NCI-H2029 (cell line): ENCODE measurements at regions not wholly inside any gene's neighbourhood (a gene's known extent, or its start where the extent isn't known, plus 50 kb on each side); places are given as distances from the start of the nearest gene placed in this dataset.
A peak's percentile ranks its signal among the peaks of the same experiment; 100 is the strongest.

Experiments
- DNase-seq: peaks from one replicate; lab custom pipeline; 2025; lab: John Stamatoyannopoulos, UW

- no peak for DNase-seq
Observed at GRCh38 chr4:128527946-128528576, 240.4 kb upstream of the PGRMC2 start.

- DNase-seq, result no peak
Observed at GRCh38 chr4:128527351-128527750, 239.7 kb upstream of the PGRMC2 start.

- no peak for DNase-seq
Observed at GRCh38 chr4:128525992-128526630, 238.5 kb upstream of the PGRMC2 start.

DNA sequence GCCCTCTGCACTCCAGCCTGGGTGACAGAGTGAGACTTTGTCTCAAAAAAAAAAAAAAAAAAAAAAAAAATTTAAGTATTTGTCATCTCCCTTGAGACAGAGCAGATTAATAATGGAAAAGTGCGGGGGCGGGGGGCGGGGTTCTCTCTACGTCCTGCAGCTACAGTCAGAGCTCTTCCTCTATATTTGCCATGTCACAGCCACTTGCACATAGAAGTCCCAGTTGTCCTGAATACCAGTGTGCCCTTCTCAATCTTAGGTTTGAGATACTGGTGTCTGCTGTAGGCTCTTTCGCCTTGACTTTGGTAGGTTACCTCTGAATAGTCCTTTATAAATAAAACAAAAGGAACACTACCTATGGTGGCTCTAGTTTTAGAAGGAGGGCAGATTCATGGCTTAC lies 237.8 kb upstream of the PGRMC2 start:
- DNase-seq, result no peak

GRCh38 chr4:128524311-128524710 lies 236.7 kb upstream of the PGRMC2 start:
- no peak for DNase-seq

DNA sequence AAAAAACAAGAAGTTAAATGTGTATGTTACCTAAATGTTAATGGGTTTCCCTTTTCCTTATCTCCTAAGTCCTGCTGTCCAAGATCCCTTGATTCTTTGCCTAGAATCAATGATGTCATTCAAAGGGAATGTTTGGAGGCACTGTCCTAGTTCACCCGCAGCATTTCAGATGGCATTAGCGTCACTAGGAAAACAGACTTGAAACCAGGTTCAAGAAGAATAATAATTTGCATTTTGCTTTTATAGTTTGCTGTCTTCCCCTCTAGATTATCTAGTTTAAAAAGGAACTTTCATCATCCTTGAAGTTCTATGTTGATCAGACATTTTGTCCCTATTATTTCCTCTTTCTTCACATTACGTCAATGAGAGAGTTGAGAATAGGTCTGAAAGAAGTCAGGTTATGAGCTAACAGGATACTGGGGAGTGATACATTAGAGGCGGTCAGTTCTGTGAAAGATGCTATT lies 234.1 kb upstream of the PGRMC2 start:
- no peak for DNase-seq

DNA sequence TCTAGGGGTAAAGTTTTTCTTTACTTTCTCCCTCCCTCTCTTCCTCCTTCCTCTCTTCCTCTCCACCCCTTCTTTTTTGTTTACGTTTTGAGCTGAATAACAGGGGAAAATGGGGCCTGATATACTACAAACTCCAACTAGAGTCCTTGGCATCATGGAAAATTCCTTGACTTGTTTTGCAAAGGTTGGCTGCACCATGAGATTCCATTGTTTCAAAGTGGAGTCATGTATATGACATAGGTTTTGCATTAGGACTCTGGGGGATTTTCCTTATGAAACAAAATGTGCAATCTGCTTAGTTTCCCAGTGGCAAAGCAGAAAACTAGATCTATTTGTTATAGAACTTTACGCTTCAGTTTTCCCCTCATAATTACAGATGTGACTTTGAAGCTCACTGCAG lies 233.5 kb upstream of the PGRMC2 start:
- DNase-seq, result no peak

DNA sequence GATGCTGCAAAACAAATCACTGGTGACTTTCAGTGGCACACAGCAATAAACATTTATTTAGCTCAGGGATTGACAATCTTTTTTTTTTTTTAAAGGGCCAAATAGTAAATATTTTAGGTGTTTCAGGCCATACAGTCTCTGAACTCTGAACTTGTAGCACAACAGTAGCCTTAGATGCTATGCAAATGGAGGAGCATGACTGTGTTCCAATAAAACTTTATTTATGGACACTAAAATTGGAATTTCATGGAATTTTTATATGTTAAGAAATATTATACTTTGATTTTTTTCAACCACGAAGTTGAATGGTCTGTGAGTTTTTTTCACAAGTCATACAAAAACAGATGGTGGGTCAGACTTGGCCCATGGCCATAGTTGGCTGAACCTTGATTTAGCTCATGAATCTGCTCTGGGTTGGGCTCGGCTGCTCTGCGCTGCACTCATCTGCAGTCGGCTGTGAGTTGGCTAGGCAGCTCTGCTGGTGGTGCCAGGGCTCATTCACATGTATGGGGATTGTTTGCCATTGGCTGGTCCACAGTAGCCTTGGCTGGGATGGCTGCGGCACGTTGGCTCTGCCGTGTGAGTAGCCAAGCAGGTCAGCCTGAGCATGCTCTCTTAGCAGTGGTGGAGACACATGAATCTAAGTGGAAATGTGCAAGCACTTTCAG lies 231.7 kb upstream of the PGRMC2 start:
- peak; percentile 2 for DNase-seq

GRCh38 chr4:128517739-128518510 lies 230.3 kb upstream of the PGRMC2 start:
- DNase-seq, result peak; percentile 33

- DNase-seq, result no peak
Observed at GRCh38 chr4:128517096-128517738, 229.6 kb upstream of the PGRMC2 start.

GRCh38 chr4:128516301-128516969 lies 228.8 kb upstream of the PGRMC2 start:
- DNase-seq, result peak; percentile 44

DNA sequence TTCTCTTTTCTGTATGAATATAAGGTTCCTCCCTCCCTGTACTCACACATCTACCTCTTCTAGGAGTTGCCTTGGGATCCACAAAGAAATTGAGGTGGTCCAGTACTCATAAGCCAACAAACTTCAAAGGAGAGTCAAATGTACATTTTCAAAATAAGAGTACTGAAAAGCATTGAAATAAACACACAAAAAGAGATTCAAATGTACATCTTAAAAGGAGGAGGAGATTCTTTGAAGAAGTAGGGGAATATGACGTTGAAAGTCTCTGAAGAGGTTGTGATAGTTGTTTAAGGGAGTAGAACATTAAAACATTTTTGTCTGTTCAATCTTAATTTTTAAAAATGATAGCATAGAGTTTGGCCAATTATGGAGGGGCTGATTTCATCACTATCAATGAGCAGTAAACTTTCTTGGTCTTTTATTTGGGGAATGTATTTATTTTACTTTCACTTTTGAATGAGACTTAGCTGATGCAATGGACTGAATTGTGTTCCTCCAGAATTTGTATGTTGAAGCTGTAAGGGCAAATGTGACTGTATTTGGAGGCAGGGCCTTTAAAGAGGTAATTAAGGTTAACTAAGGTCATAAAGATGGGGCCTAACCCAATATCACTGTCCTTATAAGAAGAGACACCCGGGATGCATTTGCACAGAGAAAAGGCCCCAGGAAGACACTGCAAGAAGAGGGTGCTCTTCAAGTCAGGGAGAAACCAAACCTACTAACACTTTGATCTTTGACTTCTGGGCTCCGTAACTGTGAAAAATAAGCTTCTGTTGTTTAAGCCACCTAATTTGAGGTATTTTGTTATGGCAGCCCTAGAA lies 226.3 kb upstream of the PGRMC2 start:
- no peak for DNase-seq

GRCh38 chr4:128512767-128513322 lies 225.2 kb upstream of the PGRMC2 start:
- no peak for DNase-seq

DNA sequence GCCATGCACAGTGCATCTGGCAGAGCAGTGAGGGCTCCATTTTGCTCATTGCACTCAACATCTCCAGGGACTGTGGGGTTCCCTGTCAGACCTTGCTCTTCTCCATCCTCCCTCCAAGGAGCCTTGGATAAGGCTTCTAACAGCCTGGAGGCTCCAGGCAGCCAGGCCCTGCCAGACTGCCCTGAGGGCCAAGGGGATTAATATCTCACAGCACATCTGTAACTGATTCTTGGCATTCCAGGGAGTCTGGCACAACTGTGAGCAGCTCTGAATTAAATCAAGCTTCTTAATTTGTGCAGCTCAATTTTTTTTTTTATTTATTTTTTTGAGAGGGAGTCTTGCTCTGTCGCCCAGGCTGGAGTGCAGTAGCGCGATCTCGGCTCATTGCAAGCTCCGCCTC lies 224.5 kb upstream of the PGRMC2 start:
- DNase-seq, result no peak

DNA sequence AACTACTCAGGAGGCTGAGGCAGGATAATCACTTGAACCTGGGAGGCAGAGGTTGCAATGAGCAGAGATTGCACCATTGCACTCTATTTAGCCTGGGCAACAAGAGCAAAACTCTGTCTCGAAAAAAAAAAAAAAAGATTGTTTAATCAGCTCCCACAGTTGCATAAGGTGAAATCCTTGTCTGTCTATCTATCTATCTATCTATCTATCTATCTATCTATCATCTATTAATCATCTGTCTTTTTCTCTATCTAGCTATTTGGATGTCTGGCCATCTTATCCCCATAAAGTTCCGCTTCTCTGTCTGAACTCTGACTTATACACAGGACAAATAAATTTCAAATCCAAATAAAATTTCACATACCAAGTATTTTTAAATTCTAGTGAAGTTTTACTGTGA lies 223.2 kb upstream of the PGRMC2 start:
- no peak for DNase-seq

GRCh38 chr4:128502818-128503527 lies 215.4 kb upstream of the PGRMC2 start:
- no peak for DNase-seq

GRCh38 chr4:128501239-128501638 lies 213.6 kb upstream of the PGRMC2 start:
- DNase-seq, result no peak

DNA sequence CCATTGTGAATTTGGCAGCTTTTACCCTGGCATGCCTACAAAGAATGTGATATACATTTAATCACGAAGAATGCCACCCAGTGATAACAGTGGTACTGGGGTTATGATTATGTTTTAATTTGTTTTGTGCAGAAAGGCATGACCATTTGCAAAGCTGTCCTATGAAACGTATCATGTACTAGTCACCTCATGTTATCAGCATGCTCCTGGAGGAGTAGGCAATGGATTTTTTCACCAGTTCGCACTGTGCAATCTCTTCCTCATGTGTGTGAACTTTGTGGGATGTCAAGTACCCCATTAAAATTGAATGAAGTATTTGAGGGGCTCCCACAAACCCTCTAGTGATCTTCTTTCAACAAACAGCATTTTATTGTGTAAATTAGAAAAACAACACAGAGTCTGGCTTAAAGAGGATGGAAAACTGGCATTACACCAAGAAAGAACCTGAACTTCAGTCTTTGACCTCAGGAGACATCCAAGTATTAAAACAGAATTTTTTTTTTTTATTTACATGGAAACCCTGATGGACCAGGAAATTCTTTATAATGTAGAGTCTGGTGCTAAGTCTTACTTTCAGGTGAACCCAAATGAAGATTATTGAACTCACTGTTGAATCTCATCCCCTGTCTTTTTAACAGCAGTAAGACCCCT lies 200.6 kb upstream of the PGRMC2 start:
- DNase-seq, result no peak

DNA sequence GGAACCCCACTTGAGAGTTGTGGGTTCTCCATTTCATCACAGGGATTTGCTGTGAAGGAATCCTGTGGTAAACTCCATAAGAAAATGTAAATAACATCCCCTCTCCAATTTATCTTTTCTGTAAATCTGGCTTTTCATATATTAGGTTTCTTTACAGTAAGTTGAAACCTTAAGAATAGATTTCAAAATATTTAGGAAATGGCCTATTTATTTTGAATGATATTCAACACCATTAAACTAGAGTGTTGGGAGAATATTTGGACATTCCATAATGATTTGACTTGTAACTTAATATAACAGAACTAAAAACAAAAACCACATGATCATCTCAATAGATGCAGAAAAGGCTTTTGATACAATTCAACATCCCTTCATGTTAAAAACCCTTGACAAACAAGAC lies 197.3 kb upstream of the PGRMC2 start:
- DNase-seq, result no peak
